IMR-90 (cell line): ENCODE measurements at regions not wholly inside any gene's neighbourhood (a gene's known extent, or its start where the extent isn't known, plus 50 kb on each side); places are given as distances from the start of the nearest gene placed in this dataset.
A peak's percentile ranks its signal among the peaks of the same experiment; 100 is the strongest.

Experiments
- ATAC-seq: fragments of 200-7000 bp; cut with Tn5 transposase; 2 replicates; pipeline ENCODE4 v1.9.1; 2020; ENCODE audit warnings: low read depth, mild to moderate bottlenecking, moderate library complexity
- BruUV-seq: library from RNA; stranded (reverse); fragments of 400-500 nt; replicated peaks from 2 replicates; lab custom pipeline; 2021; lab: Mats Ljungman, UMichigan
- CTCF ChIA-PET: fragments of 300-600 bp; formaldehyde crosslinking; extraction: SDS; loops from one replicate; lab custom pipeline; 2021; ENCODE audit warnings: antibody characterized with exemption; lab: Yijun Ruan, JAX
- POLR2A ChIA-PET: fragments of 300-600 bp; sonication (Branson Sonifier 250); formaldehyde crosslinking; loops from one replicate; lab custom pipeline; 2022; ENCODE audit warnings: antibody characterized with exemption; ENCODE audit not compliant: unreplicated experiment; lab: Charles Lee
- DNase-seq: peaks from one replicate; pipeline ENCODE4 v3.0.0; 2013
- H2AFZ ChIP-seq: replicated peaks from 2 replicates; pipeline ENCODE3; 2013; ENCODE audit warnings: low read length, mild to moderate bottlenecking; ENCODE audit not compliant: poor library complexity
- H2AK5ac ChIP-seq: 2 replicates; pipeline ENCODE4 v1.6.1; 2013; ENCODE audit warnings: low read depth, low read length, inconsistent platforms
- H2AK9ac ChIP-seq: replicated peaks from 2 replicates; pipeline ENCODE3; 2013; ENCODE audit warnings: mild to moderate bottlenecking, low read depth, low read length, moderate library complexity; ENCODE audit not compliant: poor library complexity
- H2BK120ac ChIP-seq: 2 replicates; pipeline ENCODE4 v1.6.1; 2013; ENCODE audit warnings: low read depth, low read length, inconsistent platforms
- H2BK15ac ChIP-seq: 3 replicates; pipeline ENCODE4 v1.6.1; 2013; ENCODE audit warnings: low read depth, low read length, inconsistent platforms
- H2BK20ac ChIP-seq: 2 replicates; pipeline ENCODE4 v1.6.1; 2013; ENCODE audit warnings: low read depth, mild to moderate bottlenecking, inconsistent platforms, low read length, moderate library complexity
- H2BK5ac ChIP-seq: 2 replicates; pipeline ENCODE4 v1.6.1; 2013; ENCODE audit warnings: mild to moderate bottlenecking, low read depth, low read length, inconsistent platforms; ENCODE audit not compliant: poor library complexity, severe bottlenecking
- H3K14ac ChIP-seq: replicated peaks from 2 replicates; pipeline ENCODE4 v1.6.1; 2013; ENCODE audit warnings: low read depth, low read length, inconsistent platforms
- H3K18ac ChIP-seq: 2 replicates; pipeline ENCODE4 v1.6.1; 2013; ENCODE audit warnings: low read depth, low read length, control low read depth
- H3K23ac ChIP-seq: 2 replicates; pipeline ENCODE4 v1.6.1; 2013; ENCODE audit warnings: low read depth, low read length, inconsistent platforms
- H3K27ac ChIP-seq: 2 replicates; pipeline ENCODE4 v1.5.1; 2013; ENCODE audit warnings: mild to moderate bottlenecking, control low read depth, low read length; ENCODE audit not compliant: insufficient read depth
- H3K27me3 ChIP-seq: 2 replicates; pipeline ENCODE4 v1.6.1; 2013; ENCODE audit warnings: low read length; ENCODE audit not compliant: control insufficient read depth, insufficient read depth
- H3K36me3 ChIP-seq: 2 replicates; pipeline ENCODE4 v1.6.1; 2013; ENCODE audit warnings: low read length, mixed read lengths; ENCODE audit not compliant: control insufficient read depth, insufficient read depth
- H3K4ac ChIP-seq: 2 replicates; pipeline ENCODE4 v1.6.1; 2013; ENCODE audit warnings: low read depth, low read length, inconsistent platforms
- H3K4me1 ChIP-seq: 2 replicates; pipeline ENCODE4 v1.6.1; 2013; ENCODE audit warnings: low read length, mixed read lengths; ENCODE audit not compliant: control insufficient read depth, insufficient read depth
- H3K4me2 ChIP-seq: 2 replicates; pipeline ENCODE4 v1.6.1; 2013; ENCODE audit warnings: low read depth, mild to moderate bottlenecking, control low read depth, low read length, moderate library complexity
- H3K4me3 ChIP-seq: 2 replicates; pipeline ENCODE4 v1.5.1; 2013; ENCODE audit warnings: low read depth, mild to moderate bottlenecking, control low read depth, low read length, moderate library complexity; ENCODE audit not compliant: insufficient read depth
- H3K56ac ChIP-seq: 2 replicates; pipeline ENCODE4 v1.6.1; 2013; ENCODE audit warnings: low read length, inconsistent platforms; ENCODE audit not compliant: insufficient read depth; ENCODE audit errors: extremely low read depth
- H3K79me1 ChIP-seq, 2 experiments: 2 replicates each; pipeline ENCODE4 v1.6.1; 2013; ENCODE audit warnings: low read length in 2 of 2, inconsistent platforms in 1 of 2, low read depth in 1 of 2
- H3K9ac ChIP-seq: 2 replicates; pipeline ENCODE4 v1.6.1; 2013; ENCODE audit warnings: low read depth, low read length, control low read depth
- H3K9me1 ChIP-seq: 2 replicates; pipeline ENCODE4 v1.6.1; 2013; ENCODE audit warnings: low read length, inconsistent platforms; ENCODE audit not compliant: insufficient read depth
- H3K9me3 ChIP-seq: 2 replicates; pipeline ENCODE4 v1.6.1; 2013; ENCODE audit warnings: low read length; ENCODE audit not compliant: control insufficient read depth, insufficient read depth
- H4K20me1 ChIP-seq: 2 replicates; pipeline ENCODE4 v1.6.1; 2013; ENCODE audit warnings: low read length, inconsistent platforms; ENCODE audit not compliant: insufficient read depth
- H4K5ac ChIP-seq: 2 replicates; pipeline ENCODE4 v1.6.1; 2013; ENCODE audit warnings: mild to moderate bottlenecking, low read depth, low read length, control low read depth
- H4K8ac ChIP-seq, 2 experiments: 2 replicates each; pipeline ENCODE4 v1.6.1; 2013; ENCODE audit warnings: low read depth in 2 of 2, low read length in 2 of 2, control low read depth in 1 of 2, inconsistent platforms in 1 of 2
- H4K91ac ChIP-seq: 2 replicates; pipeline ENCODE4 v1.6.1; 2013; ENCODE audit warnings: low read depth, low read length, inconsistent platforms; ENCODE audit not compliant: insufficient read depth
- FOS ChIP-seq: fragments of 150-350 bp; IDR thresholded peaks from 2 replicates; pipeline ENCODE4 v1.6.1; 2016; ENCODE audit warnings: low read depth, low read length
- MXI1 ChIP-seq: IDR thresholded peaks from 2 replicates; pipeline ENCODE4 v1.6.1; 2012; ENCODE audit warnings: low read depth, mild to moderate bottlenecking, low read length, moderate library complexity, borderline replicate concordance
- NFE2L2 ChIP-seq: fragments of 150-350 bp; IDR thresholded peaks from 2 replicates; pipeline ENCODE4 v1.6.1; 2016; ENCODE audit warnings: low read depth, mild to moderate bottlenecking, low read length
- SMC3 ChIP-seq: fragments of 150-350 bp; IDR thresholded peaks from 2 replicates; pipeline ENCODE4 v1.6.1; 2016; ENCODE audit warnings: low read depth, mild to moderate bottlenecking, antibody characterized with exemption, low read length, moderate library complexity
- WGBS, 2 experiments: methylation state at CpG; one replicate each; pipeline versions ENCODE4 v1.1.5 to v1.1.7; 2013; ENCODE audit warnings: missing lambda C conversion rate in 2 of 2; ENCODE audit not compliant: insufficient read length in 1 of 2; ENCODE audit errors: extremely low coverage in 2 of 2; 5-methylcytosine and 5-hydroxymethylcytosine counted together
- dilution Hi-C: fragments of 300-500 bp; cut with HindIII; formaldehyde crosslinking; loops from one replicate; pipeline ENCODE4 v1.14.3; 2018; ENCODE audit warnings: low sequenced_read_pairs; ENCODE audit not compliant: unreplicated experiment
- in situ Hi-C: fragments of 300-500 bp; cut with MboI; formaldehyde crosslinking; loops from 3 replicates; pipeline ENCODE4 v1.14.3; 2019; ENCODE audit warnings: low sequenced_read_pairs, inconsistent platforms, mixed read lengths
- intact Hi-C: fragments of 100-400 bp; cut with micrococcal nuclease; formaldehyde crosslinking; loops from 2 replicates; pipeline ENCODE4 v1.10.0; 2022

- Histone ChIP-seq H3K4me1 (peaks cover 4% of the 10 kb centered on the region; the same call in 1 of the 2 replicates), H3K4me3 (no peak overlapping the region), H2BK5ac (peak overlapping the region; percentile 98), H2BK20ac (peak overlapping the region; percentile 94), H2BK120ac (peak overlapping the region; percentile 94), H2AFZ (no peak overlapping the region), H3K4me2 (no peak overlapping the region), H3K23ac (no peak overlapping the region; the same call in 1 of the 2 replicates), H2AK9ac (no peak overlapping the region), H3K18ac (peak overlapping the region; percentile 96), H4K5ac (0 out of 2 replicates have a peak overlapping the region, but pooled peaks have one; percentile 17), H3K9ac (no peak overlapping the region), H4K91ac (no peak overlapping the region), H3K36me3 (no peaks in the 10 kb centered on the region), H3K27me3 (no peaks in the 10 kb centered on the region), H3K4ac (peak overlapping the region; percentile 61; the same call in 1 of the 2 replicates), H3K27ac (no peak overlapping the region), H4K8ac (peak overlapping the region in 1 of 2 experiments; percentile 89; a peak in 1 of 4 replicates), H2BK15ac (no peak overlapping the region), H3K9me3 (no peaks in the 10 kb centered on the region), H2AK5ac (no peak overlapping the region), H3K56ac (peak overlapping the region; percentile 20; the same call in 1 of the 2 replicates), H3K9me1 (no peaks in the 10 kb centered on the region), H3K79me1 (no peaks in the 10 kb centered on the region), H4K20me1 (no peaks in the 10 kb centered on the region; the same call in 1 of the 2 replicates), H3K14ac (peak overlapping the region; percentile 33; the same call in 1 of the 2 replicates)
- POLR2A ChIA-PET: no interaction called here
- ATAC-seq: no peak
- TF ChIP-seq MXI1 (no peak), NFE2L2 (no peak), SMC3 (no peak), FOS (no peak)
- WGBS, 2 experiments: no CpG with 5 or more reads among the region's 2 CpGs
- intact Hi-C loops: loop anchor here (5.0 kb wide), 2 partner anchors 77 to 232 kb away; no protein-coding TSS in a partner anchor
- dilution Hi-C loops: no loop called here
- in situ Hi-C loops: no loop called here
- no TSS peak for BruUV-seq
- DNase-seq: no peak
- CTCF ChIA-PET: no interaction called here
Observed at GRCh38 chr5:27240791-27241190, 202.4 kb upstream of the CDH9 start.
